HG03135 (cell line): ENCODE measurements at regions not wholly inside any gene's neighbourhood (a gene's known extent, or its start where the extent isn't known, plus 50 kb on each side); places are given as distances from the start of the nearest gene placed in this dataset.

Experiments
- ATAC-seq: cut with Tn5 transposase; IDR thresholded peaks from one replicate; pipeline ENCODE4 v1.9.1; 2021; ENCODE audit warnings: mild to moderate bottlenecking, moderate library complexity; ENCODE audit not compliant: unreplicated experiment

DNA sequence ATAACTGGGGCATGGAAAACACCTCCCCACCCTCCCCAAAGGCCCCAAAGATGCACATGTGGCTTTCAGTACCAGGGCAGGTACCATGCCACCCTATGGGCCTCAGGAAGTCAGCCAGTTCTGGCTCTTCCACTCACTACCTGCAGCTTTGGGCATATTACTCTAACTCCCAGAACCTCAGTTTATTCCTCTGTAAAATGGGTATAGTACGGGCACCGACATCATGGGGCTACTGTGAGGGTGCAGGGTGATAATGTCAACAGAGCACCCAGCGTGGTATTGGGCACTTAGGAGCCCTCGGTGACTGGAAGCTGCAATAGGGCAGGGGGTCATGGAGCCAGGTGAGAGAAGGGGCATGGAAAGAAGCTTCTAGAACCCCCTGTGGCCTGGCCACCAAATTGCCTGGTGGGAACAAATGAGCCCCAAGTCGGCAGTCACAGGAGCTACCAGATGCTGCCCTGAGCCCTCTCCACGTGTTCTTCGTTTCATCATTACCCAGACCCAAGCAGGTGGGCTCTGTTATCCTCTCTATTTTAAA lies 512.1 kb downstream of the SHQ1 start:
- ATAC-seq, result no peak

DNA sequence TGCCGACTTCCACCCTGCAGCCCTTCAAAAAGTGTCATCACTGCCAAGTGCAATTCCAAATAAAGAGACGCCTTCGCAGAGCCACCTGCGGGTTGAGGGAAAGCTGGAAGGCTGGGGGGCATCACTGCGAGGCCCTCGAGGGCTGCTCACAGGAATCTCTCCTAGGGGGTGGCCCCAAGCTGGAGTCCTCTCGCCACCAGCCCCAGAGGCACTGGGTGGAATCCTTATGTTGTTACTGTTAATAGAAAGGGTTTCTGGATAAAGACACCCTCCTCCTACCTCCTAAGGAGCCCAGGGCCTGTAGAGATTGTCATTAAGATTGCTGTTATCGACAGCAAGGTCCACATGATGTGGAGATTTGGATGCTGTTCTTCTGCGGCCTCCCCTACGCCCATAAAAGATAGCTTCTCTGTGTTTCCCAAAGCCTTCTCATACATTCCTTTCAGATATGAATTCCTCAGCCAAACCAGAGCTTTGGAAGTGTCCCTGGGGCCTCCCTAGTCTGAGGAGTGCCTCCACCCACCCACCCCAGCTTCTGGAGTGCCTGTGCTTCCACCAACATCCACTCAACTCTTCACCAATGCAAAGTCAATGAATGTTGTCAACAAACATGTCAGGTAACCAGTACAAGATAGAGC lies 512.7 kb downstream of the SHQ1 start:
- no peak for ATAC-seq

DNA sequence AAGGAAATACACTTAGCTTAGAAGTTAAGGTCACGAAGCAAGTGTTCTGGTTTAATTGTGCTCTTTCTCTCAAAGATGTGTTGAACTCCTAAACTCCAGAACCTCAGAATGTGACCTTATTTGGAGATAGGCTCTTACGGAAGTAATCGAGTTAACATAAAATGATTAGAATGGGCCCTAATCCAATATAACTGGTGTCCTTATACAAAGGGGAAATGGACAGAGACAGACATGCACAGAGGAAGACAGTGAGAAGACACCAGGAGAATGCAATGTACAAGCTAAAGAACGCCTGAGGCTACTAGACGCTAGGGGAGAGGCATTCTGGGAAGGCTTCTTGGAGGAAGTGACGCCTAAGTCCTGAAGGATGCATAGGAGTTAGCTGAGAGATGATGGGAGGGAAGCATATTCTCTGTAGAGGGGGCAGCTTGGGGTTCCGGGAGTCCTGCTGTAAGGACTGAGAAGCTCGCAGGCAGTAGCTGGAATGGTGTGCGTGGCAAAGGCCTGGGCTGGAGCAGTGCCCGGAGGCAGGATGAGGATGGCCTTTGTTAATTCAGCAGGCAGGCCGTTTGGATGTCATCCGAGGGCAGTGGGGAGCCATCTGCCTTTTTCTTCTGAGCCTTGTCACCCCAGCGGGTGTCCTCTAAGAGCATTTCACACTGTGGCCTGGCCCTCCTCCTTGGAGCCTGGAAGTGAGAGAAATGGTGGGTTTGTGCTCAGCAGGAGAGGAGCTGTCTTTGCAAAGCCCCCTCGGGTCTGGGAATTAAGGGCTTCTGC lies 513.4 kb downstream of the SHQ1 start:
- no peak for ATAC-seq

DNA sequence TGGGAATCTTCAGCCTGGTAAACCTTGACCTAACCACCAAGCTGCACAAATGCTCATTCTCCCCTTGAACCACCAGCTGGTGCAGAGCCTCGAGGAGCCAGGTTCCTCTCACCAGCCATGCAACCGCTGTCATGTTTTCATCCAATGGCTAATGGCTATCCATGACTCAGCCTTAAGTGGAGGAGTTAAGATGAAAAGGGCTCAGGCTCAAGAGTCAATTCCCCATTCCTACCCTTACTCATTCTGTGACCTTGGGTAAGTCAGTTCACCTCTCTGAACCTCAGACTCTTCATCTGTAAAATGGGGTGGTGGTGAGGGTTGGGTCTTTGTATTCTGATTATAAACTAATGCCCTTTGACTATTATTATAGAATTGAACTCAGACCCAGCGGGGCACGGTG lies 515.6 kb downstream of the SHQ1 start:
- ATAC-seq, result no peak

DNA sequence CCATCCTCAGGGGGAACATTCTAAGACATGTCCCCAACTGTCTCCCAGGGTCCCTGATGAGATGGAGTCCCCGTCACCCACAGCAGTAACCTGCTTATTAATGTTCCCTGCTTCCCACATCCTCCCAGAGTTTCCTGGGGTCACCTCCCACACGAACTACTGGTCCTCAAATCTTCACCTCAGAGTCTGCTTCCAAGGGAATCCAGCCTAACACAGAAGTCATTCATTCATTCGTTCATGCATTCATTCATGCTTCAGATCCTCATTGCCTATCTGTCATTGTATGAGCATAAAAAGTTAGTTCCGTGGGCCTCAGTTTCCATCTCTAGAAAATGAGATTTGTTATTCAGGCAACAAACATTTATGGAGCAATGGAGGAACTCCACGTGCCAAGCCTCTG lies 516.2 kb downstream of the SHQ1 start:
- no peak for ATAC-seq

DNA sequence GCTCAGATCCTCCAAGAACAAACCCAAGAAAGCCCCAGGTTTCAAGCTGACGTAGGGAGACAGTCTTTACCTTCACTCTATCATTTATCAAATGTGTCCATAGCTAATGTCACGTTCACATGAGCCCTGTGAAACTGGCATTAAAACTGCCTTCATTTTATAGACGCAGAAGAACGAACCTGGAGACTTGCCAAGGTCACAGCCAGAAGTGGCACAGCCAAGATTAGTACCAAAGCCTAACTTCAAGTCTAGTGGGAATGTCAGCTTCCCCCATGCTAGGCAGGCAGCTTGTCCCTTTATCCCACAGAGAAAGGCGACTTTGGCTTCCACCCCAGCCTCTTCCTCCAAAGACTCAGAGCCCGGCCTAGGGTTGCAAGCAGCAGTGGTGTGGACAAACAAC lies 517.2 kb downstream of the SHQ1 start:
- ATAC-seq, result no peak

DNA sequence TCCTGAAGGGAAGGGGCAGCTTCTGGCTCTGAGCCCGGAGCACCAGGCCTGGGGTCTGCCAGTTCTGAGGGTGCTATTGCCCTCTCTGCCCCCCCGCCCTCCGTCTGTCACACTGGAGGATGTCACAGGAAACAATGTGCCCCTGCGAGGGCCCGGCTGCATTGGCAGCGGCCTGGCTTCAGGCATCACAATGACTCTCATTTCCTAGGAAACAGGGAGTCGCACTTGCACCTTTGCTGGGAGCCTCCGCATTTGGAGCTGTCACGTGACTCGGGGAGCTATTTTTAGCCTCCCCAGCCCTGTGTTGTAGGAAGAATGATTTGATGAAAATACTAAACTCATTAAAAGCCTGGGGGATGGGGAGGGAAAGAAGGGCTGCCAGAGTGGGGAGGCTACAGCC lies 518.9 kb downstream of the SHQ1 start:
- ATAC-seq, result no peak

DNA sequence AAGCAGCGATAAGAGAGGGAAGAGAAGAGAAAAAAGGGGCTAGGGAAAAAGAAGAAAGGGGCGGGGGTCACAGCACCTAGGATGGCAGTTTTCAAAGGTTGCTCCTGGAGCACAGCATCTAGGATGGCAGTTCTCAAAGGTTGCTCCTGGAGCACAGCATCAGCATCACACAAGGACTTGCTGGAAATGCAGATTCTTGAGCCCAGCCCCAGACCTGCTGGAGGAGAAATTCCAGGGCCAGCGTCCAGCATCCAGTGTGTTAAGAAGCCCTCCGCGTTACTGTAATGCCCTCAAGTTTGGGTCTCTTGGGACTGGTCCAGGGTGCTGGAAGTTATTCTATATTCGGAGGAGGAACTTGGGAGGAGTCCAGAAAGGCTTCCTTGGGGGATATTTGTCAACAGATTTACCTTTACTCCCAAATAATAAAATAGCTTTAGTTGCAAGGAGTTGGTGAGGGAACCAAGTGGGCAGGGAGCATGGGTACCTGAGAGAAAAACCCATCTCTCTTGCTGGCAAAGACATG lies 519.4 kb downstream of the SHQ1 start:
- no peak for ATAC-seq

DNA sequence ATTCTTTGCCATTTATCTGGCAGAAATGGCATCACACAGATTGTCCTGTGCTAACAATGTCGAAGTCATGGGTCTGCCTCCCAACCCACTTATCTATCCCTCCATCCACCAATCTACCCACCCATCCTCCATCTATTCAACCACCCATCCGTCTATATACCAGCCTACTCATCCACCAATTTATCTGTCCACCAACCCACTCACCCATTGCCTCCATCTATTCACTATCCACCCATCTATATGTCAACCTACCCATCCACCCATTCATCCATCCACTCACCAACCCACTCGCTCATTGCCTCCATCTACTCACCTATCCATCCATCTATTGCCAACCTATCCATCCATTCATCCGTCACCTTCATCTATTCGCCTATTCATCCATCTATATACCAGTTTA lies 521.2 kb downstream of the SHQ1 start:
- no peak for ATAC-seq

DNA sequence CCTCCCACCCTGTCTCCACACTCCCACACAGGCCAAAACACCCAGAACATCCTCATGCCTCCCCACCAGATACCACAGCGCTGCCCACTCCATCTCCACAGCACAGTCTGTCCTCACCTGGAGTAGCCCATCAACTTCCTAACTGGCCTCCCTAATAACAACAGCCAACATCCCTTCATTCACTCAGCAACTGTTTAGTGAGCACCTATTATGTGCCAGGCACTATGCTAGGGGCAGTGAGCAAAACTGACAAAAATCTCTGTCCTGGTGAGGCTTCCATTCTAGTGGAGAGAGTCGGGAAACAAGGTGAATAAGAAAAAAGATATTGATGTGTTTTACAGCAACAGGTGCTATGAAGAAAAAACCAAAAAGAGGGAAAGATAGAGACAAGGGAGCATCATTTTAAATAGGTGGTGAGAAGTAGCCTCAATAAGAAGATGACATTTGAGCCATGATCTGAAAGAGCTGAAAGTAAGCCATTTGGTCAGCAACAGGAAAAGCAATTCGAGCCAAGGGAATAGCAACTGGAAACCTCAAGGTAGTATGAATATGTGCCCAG lies 523.9 kb downstream of the SHQ1 start:
- no peak for ATAC-seq

DNA sequence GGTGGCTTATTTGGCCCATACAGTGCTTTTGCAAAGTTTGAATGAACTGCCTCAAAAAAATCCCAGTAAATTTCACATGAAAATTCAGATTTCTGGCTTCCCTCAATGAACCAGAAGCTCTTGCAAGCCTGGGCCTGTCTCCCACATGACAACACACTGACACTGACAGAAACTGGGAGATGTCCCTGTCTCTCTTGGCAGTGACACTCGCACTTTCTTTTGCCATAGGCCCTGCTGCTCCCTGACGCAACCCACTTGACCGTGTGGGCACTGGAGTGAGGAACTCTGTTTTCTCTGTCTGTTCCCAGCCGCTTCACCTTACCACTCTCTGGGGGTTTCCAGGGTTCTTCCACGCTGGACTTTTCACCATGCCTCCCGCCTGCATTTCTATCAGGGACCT lies 524.5 kb downstream of the SHQ1 start:
- no peak for ATAC-seq

DNA sequence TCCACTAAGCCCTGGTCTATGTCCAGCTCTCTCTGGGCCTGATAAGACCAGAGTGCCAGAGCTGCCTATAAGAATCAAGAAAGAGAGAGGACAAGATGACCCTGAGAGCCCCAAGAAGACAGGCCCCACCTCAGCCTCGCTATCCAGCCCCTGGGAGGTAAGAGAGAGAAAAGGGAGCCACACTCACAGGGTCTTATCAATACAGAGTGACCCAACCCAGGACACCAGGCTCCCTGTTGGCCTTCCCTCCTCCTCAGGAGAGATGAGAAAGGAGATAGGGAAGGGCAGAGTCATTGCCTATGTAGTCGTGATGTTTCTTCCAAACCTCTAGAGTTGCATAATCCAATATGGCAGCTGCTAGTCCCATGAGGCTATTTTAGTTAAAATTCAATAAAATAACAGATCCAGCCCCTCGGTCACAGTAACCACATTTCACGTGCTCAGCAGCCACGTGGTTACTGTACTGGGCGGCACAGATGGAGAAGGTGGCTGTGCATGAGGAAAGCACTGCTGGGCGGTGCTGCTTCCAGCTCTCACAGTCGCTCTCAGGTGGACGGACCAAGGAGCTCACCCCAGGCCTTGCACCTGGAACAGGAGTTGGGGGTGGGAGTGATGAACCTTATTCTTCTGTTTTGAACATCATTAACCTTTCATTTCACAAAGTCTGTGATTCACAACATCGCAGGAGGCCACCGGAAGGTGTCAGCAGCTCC lies 525.8 kb downstream of the SHQ1 start:
- ATAC-seq, result no peak

DNA sequence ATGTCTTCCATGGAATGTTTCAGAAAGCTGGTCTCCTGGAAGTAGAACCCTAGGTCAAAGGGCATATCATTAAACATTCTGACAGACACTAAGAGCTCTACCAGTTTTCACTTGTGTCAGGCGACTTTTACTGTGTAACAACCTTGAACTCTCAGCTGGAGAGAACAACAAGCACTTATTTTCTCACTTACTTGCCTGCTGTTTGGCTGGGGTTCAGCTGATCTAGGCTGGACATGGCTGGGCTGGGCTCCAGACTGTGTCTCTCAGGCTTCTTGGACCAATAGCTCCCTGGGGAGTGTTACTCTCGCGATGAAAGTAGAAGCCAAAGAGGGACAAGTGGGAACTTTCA lies 527.3 kb downstream of the SHQ1 start:
- no peak for ATAC-seq

DNA sequence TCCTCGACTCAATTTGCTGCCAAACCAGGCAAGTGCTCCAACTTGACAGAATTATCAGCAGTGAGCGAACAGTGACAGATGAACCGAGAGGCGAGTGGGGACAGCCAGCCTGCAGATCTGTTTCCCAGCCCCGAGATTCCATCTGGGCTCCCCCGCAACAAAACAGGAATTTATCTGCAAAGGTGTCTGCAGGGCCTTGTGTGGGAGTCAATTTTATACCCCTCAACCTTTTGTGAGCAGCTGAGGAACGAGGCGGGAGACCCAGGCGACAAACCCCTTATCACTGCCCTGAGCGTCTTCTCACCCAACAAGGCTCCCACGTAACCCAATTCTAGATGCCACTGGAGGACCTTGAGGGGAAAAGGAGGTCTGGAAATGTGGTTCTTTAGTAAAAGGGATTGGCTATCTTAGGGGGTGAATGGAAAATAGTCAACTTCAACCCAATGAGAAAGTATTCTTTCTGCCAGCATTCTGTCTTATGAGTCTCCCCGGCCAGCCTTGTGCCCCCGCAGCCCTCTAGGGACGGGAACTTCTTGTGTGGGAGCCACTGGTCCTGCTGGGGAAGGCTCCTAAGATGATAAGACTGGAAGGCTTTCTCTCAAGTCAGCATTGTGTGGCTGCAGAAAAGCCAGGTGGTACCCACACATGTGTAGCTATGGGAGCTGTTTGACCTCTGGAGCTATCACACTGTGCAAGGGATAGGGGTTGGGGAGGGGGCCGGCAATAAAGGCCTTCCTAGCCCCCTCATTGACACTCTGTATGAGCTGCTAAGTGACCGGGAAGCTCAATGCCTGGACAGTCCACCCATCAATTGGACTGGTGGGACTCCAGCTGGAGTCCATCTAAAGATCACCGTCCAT lies 527.9 kb downstream of the SHQ1 start:
- no peak for ATAC-seq

DNA sequence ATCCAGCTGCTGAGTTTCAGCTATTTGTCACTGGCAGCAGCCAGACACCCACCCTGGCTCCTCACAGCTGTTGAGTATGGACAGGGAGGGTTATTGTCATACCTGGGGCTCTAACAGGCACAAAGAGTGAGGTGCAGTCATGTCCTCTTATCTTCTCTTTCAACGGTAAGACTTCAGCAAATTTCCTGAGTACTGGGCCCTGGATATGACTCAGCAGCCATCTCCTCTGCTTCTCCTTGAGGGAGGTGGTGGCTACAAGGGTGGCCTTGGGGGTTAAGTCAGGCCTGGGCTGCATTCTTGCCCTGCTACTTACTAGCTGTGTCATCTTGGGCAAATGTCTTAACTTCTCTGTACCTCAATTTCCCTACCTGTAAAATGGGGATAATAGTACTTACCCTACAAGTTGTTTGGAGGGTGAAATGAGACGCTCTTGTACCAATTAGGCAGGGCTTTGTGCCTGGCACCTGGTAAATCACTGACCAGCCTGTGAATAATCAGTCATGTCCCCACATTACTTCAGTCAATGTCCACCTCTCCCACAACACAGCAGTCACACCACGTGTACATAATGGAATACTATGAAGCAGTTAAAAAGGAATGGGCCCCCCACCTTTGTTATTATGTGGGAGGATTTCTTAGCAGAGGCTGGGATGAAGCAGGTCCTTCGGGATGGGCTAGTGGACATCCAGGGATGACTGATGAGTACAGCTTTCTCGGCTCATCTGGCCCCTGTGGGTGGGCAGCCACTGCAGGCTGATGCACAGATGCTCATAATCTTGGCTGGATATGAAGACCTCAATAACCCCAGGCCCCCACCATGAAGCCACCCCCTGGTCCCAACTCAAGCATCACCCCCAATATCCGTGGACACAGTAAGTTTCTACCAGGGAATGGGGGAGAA lies 528.8 kb downstream of the SHQ1 start:
- no peak for ATAC-seq

DNA sequence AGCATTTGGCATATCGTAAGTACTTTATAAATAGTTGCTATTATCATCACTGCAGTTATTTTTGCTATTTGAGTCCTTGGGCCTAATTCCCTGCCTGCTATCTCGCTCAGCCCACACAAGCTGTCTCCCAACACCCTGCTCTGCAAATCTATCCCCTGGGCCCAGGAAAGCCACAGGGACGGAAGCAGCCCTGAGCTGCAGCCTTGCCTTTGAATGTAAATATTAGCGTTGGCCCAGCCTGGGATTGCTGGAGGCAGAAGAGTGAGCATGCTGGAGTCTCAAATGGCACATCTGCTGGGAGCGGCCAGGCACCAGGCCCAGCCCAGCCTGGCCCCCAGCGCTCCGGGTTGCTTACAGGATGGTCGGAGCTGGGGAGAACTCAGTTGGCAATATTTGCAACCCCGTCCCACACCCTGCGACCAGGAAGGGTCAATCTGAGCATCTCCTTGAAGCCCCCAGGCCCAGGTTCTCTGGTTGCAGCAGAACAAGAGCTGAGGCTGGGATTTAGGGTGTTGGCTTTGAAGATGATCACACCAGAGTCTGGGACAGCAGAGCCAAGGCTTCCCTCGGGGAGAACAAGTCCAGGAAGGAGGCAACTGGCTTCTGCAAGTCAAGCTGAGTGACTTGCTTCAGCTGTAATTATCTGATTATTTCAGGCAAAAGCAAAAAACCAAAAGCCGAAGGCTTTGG lies 529.6 kb downstream of the SHQ1 start:
- ATAC-seq, result no peak

DNA sequence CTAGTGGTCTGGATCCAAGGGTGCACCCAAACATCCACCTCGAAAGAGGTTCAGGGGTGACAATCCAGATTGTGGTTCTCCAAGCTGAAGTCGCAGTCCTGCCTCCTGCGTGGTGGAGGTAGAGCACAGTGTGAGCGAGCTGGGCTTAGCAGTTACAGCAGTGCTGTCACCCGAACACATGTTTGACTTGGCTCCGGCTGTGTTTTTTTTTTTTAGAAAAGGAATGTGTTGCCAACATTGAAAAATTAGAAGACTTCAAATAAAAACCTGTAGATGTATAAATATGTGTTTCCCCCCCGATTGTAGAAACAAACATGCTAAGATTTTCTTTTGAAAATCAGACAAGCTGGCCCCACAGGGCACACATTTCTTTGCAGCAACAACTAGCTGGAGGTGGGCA lies 530.8 kb downstream of the SHQ1 start:
- no peak for ATAC-seq

DNA sequence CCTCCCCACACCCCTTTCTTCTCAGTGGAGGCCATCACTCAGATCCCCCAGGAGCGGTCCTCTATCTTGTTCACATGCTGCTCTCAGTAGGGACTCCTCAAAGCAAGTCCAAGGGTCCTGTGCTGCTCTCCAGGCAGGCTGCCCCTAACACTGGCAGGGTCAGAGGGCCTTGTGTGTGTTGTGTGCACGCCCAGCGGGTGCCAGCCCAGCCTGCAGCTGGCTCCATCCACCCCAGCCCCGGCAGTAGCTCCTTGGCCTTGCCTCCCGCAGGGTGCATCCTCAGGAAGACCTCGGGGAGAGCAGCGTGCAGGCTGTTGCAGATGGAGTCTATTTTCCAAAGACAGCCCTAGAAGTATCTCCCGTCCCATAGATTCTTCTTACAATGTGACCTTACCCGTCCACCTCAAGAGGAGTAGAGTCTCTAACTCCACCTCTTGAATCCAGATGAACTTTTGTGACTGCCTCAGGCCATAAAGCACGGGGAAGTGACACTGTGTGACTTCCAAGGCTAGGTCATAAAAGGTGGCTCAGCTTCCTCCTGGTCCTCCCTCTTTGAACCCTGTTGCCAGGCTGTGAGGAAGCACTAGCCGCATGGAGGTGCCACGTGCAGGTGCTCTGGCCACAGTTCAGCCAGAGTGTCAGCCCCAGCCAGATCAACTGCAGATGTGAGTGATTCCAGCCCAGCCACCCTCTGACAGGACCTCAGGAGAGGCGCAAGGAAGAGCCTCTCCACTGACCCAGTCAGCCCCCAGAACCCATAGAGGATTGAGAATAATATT lies 531.6 kb downstream of the SHQ1 start:
- no peak for ATAC-seq
